AG09319 (cell line): ENCODE measurements at regions not wholly inside any gene's neighbourhood (a gene's known extent, or its start where the extent isn't known, plus 50 kb on each side); places are given as distances from the start of the nearest gene placed in this dataset.
A peak's percentile ranks its signal among the peaks of the same experiment; 100 is the strongest.

Source experiments
- DNase-seq: peaks from one replicate; pipeline ENCODE4 v3.0.0-alpha.2; 2010; ENCODE audit warnings: low read depth; ENCODE audit errors: extremely low read depth
- CTCF ChIP-seq: IDR thresholded peaks from 2 replicates; pipeline ENCODE4 v1.5.1; 2011; ENCODE audit warnings: low read depth, mild to moderate bottlenecking, inconsistent platforms, low read length, moderate library complexity

- peak; percentile 57 for TF ChIP-seq CTCF
- DNase-seq, result no peak
Observed at GRCh38 chr2:18117592-18117991, 239.1 kb downstream of the KCNS3 start.

- TF ChIP-seq CTCF, result no peak
- no peak for DNase-seq
Observed at GRCh38 chr2:18110222-18110621, 231.8 kb downstream of the KCNS3 start.

GRCh38 chr2:18106841-18107240 is 228.4 kb downstream of the KCNS3 start:
- DNase-seq, result no peak
- no peak for TF ChIP-seq CTCF

- no peak for TF ChIP-seq CTCF
- no peak for DNase-seq
Observed at GRCh38 chr2:18105929-18106328, 227.5 kb downstream of the KCNS3 start.

- TF ChIP-seq CTCF, result no peak
- DNase-seq, result no peak
Observed at GRCh38 chr2:18104595-18105224, 226.2 kb downstream of the KCNS3 start.

- no peak for TF ChIP-seq CTCF
- no peak for DNase-seq
Observed at GRCh38 chr2:18096836-18097405, 218.5 kb downstream of the KCNS3 start.

- TF ChIP-seq CTCF, result no peak
- no peak for DNase-seq
Observed at GRCh38 chr2:18094277-18094676, 215.8 kb downstream of the KCNS3 start.
